Trophoblast cell (in vitro differentiated cells and primary cell): ENCODE measurements at regions not wholly inside any gene's neighbourhood (a gene's known extent, or its start where the extent isn't known, plus 50 kb on each side); places are given as distances from the start of the nearest gene placed in this dataset.

Source experiments
- DNase-seq, 2 donors: peaks; one replicate each; pipeline ENCODE4 v3.0.0-alpha.2; 2016
- H2AFZ ChIP-seq: 2 replicates; pipeline ENCODE4 v1.6.1; 2013; ENCODE audit warnings: low read length, moderate library complexity, mild to moderate bottlenecking; ENCODE audit not compliant: insufficient read depth, poor library complexity
- H2AK5ac ChIP-seq: 2 replicates; pipeline ENCODE4 v1.6.1; 2013; ENCODE audit warnings: mild to moderate bottlenecking, low read length
- H2BK120ac ChIP-seq: 2 replicates; pipeline ENCODE4 v1.6.1; 2013; ENCODE audit warnings: low read length, mild to moderate bottlenecking, moderate library complexity; ENCODE audit not compliant: insufficient read depth, poor library complexity
- H2BK12ac ChIP-seq: 2 replicates; pipeline ENCODE4 v1.6.1; 2013; ENCODE audit warnings: mild to moderate bottlenecking, low read length, moderate library complexity
- H2BK5ac ChIP-seq: 2 replicates; pipeline ENCODE4 v1.6.1; 2013; ENCODE audit warnings: low read length, low read depth, moderate library complexity, mild to moderate bottlenecking; ENCODE audit not compliant: poor library complexity
- H3K14ac ChIP-seq: 2 replicates; pipeline ENCODE4 v1.6.1; 2013; ENCODE audit warnings: mild to moderate bottlenecking, low read length
- H3K18ac ChIP-seq: 2 replicates; pipeline ENCODE4 v1.6.1; 2013; ENCODE audit warnings: mild to moderate bottlenecking, low read length
- H3K23ac ChIP-seq: 2 replicates; pipeline ENCODE4 v1.6.1; 2013; ENCODE audit warnings: low read length
- H3K27ac ChIP-seq: 2 replicates; pipeline ENCODE4 v1.5.1; 2013; ENCODE audit warnings: low read depth, mild to moderate bottlenecking, inconsistent platforms, low read length, moderate library complexity
- H3K27me3 ChIP-seq: 2 replicates; pipeline ENCODE4 v1.6.1; 2013; ENCODE audit warnings: inconsistent platforms, mild to moderate bottlenecking, low read length, moderate library complexity; ENCODE audit not compliant: insufficient read depth
- H3K36me3 ChIP-seq, 2 experiments: 1 replicate in 1 of 2; 2 replicates in 1 of 2; pipeline ENCODE4 v1.6.1; 2013; ENCODE audit warnings: low read length in 2 of 2, mild to moderate bottlenecking in 2 of 2, moderate library complexity in 1 of 2; ENCODE audit not compliant: insufficient read depth in 2 of 2, control insufficient read depth in 1 of 2
- H3K4ac ChIP-seq: 2 replicates; pipeline ENCODE4 v1.6.1; 2013; ENCODE audit warnings: low read depth, mild to moderate bottlenecking, low read length, moderate library complexity
- H3K4me1 ChIP-seq, 2 experiments: 1 replicate in 1 of 2; 2 replicates in 1 of 2; pipeline ENCODE4 v1.6.1; 2013; ENCODE audit warnings: low read length in 2 of 2, mild to moderate bottlenecking in 2 of 2, moderate library complexity in 1 of 2; ENCODE audit not compliant: insufficient read depth in 2 of 2, control insufficient read depth in 1 of 2
- H3K4me2 ChIP-seq: 2 replicates; pipeline ENCODE4 v1.6.1; 2013; ENCODE audit warnings: inconsistent platforms, mild to moderate bottlenecking, low read length, moderate library complexity
- H3K4me3 ChIP-seq: 2 replicates; pipeline ENCODE4 v1.5.1; 2013; ENCODE audit warnings: mild to moderate bottlenecking, low read depth, low read length, inconsistent platforms
- H3K79me1 ChIP-seq: one replicate; pipeline ENCODE4 v1.6.1; 2013; ENCODE audit warnings: low read length
- H3K79me2 ChIP-seq: 2 replicates; pipeline ENCODE4 v1.6.1; 2013; ENCODE audit warnings: low read length, mild to moderate bottlenecking; ENCODE audit not compliant: control insufficient read depth, insufficient read depth, poor library complexity
- H3K9ac ChIP-seq: 2 replicates; pipeline ENCODE4 v1.6.1; 2013; ENCODE audit warnings: mild to moderate bottlenecking, low read length
- H3K9me3 ChIP-seq: 2 replicates; pipeline ENCODE4 v1.6.1; 2013; ENCODE audit warnings: low read depth, mild to moderate bottlenecking, control low read depth, inconsistent platforms, low read length; ENCODE audit not compliant: insufficient read depth
- H4K12ac ChIP-seq: 2 replicates; pipeline ENCODE4 v1.6.1; 2013; ENCODE audit warnings: low read depth, mild to moderate bottlenecking, low read length, moderate library complexity
- H4K8ac ChIP-seq: 2 replicates; pipeline ENCODE4 v1.6.1; 2013; ENCODE audit warnings: low read depth, mild to moderate bottlenecking, low read length, moderate library complexity
- H4K91ac ChIP-seq: one replicate; pipeline ENCODE4 v1.6.1; 2013; ENCODE audit warnings: low read depth, mild to moderate bottlenecking, low read length, moderate library complexity
- WGBS: extraction: QIAGEN DNeasy Blood & Tissue Kit; methylation state at CpG from one replicate; pipeline ENCODE4 v1.1.7; 2013; ENCODE audit warnings: missing lambda C conversion rate; ENCODE audit not compliant: insufficient read length, insufficient coverage; ENCODE audit errors: extremely low coverage; 5-methylcytosine and 5-hydroxymethylcytosine counted together

DNA sequence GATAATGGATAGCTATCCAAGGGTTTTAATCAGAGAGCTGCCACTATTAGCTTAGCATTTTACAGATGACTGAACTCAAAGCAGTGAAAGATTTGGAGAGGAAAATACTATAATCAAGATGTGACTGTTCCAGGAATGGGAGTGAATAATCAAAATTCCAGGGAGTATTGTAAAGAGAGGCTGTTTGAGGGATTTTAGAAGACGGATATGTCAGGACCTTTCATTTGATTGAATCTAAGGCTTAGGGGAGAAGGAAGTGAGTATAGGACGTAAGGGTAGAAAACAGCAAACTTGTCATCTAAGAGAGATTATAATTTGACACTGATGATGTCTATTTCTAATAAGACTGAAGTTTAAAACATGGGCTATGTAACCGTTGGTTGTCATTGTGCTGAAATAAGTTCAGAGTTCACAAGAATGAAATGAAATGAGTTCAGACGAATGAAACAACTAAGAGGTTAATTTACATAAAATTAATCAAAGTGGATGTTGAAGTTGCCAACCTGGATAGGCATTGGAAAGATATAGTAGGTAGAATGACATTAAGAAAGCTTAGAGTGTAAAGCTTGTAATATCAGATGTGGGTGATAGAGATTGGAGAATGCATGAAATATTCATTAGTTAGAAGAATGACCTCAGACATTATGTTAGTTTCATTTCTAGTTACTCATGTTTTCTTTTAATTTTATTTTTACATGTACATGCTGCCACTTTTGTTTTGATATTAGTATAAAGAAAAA is 842.8 kb downstream of the SI start:
- H3K14ac ChIP-seq, result no peak overlapping the region
- no CpG with 5 or more reads among the region's 4 CpGs for whole genome bisulfite sequencing
- H2AFZ ChIP-seq, result no peak overlapping the region
- H3K4ac ChIP-seq, result no peak overlapping the region
- no peak overlapping the region for H2BK12ac ChIP-seq
- H3K36me3 ChIP-seq, result no peaks in the 10 kb centered on the region
- no peak overlapping the region for H4K91ac ChIP-seq
- H3K79me2 ChIP-seq, result no peaks in the 10 kb centered on the region
- H3K4me1 ChIP-seq, result no peaks in the 10 kb centered on the region
- no peak overlapping the region for H3K4me3 ChIP-seq
- H3K4me2 ChIP-seq, result no peak overlapping the region
- no peaks in the 10 kb centered on the region for H3K27me3 ChIP-seq
- no peaks in the 10 kb centered on the region for H3K79me1 ChIP-seq
- H4K12ac ChIP-seq, result no peak overlapping the region
- no peak overlapping the region for H3K27ac ChIP-seq
- DNase-seq, result no peak
- no peak overlapping the region for H2AK5ac ChIP-seq
- no peaks in the 10 kb centered on the region for H3K9me3 ChIP-seq
- no peak overlapping the region for H3K23ac ChIP-seq
- no peak overlapping the region for H2BK5ac ChIP-seq
- H3K9ac ChIP-seq, result no peak overlapping the region
- H2BK120ac ChIP-seq, result no peak overlapping the region
- H3K18ac ChIP-seq, result no peak overlapping the region
- no peak overlapping the region for H4K8ac ChIP-seq

DNA sequence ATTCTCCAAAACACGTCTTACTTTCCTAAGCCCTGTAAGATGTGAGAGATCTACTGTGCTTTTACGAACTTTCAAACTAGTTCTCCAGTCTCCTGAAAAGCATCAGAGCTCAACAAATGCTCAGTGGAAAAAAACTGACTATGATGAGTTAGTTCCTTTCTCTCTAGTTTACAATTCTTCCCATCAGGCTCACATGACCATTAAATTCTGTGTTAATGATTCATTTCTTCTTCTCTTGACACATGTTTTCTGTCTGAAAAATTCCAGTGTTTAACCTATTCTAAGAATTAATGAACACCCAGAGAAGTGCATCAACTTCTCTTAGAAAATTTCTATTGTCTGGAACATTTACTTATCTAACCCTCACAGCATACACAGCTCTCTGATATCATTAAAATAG is 844.3 kb downstream of the SI start:
- no peaks in the 10 kb centered on the region for H3K79me2 ChIP-seq
- no peak overlapping the region for H2AK5ac ChIP-seq
- H3K79me1 ChIP-seq, result no peaks in the 10 kb centered on the region
- no peak overlapping the region for H3K4ac ChIP-seq
- no peak overlapping the region for H2BK120ac ChIP-seq
- H2AFZ ChIP-seq, result no peak overlapping the region
- H4K12ac ChIP-seq, result no peak overlapping the region
- H3K23ac ChIP-seq, result no peak overlapping the region
- H2BK12ac ChIP-seq, result no peak overlapping the region
- no peak for DNase-seq
- H3K4me1 ChIP-seq, result no peaks in the 10 kb centered on the region
- no peaks in the 10 kb centered on the region for H3K27me3 ChIP-seq
- H3K27ac ChIP-seq, result no peak overlapping the region
- no peak overlapping the region for H3K4me2 ChIP-seq
- no CpG with 5 or more reads among the region's 2 CpGs for WGBS
- no peak overlapping the region for H3K9ac ChIP-seq
- H2BK5ac ChIP-seq, result no peak overlapping the region
- H3K4me3 ChIP-seq, result no peak overlapping the region
- no peak overlapping the region for H3K18ac ChIP-seq
- H4K8ac ChIP-seq, result no peak overlapping the region
- H3K36me3 ChIP-seq, result no peaks in the 10 kb centered on the region
- H3K14ac ChIP-seq, result no peak overlapping the region
- H4K91ac ChIP-seq, result no peak overlapping the region
- H3K9me3 ChIP-seq, result no peaks in the 10 kb centered on the region

DNA sequence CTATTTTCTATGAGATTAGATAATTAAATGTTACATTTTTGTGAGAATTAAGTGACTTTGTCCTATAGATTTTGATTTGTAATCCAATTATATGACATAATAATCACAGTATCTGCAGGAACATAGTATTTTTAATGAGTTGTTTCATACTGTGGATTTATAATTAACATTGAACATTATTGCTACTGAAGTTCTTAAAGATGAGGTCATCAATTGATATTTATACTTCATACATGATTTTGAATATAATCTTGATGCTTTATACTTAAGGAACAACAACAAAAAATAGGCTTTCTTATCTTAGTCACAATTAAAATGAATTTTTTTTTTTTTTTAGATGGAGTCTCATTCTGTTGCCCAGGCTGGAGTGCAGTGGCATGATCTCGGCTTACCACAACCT is 846.6 kb downstream of the SI start:
- no peak overlapping the region for H2BK12ac ChIP-seq
- no peak overlapping the region for H4K8ac ChIP-seq
- H2AFZ ChIP-seq, result no peak overlapping the region
- H3K9ac ChIP-seq, result no peak overlapping the region
- no peak overlapping the region for H2BK5ac ChIP-seq
- H2AK5ac ChIP-seq, result no peak overlapping the region
- no peaks in the 10 kb centered on the region for H3K9me3 ChIP-seq
- no peak overlapping the region for H3K27ac ChIP-seq
- no peak overlapping the region for H3K14ac ChIP-seq
- H3K27me3 ChIP-seq, result no peaks in the 10 kb centered on the region
- H3K4me1 ChIP-seq, result no peaks in the 10 kb centered on the region
- no peak for DNase-seq
- no CpG with 5 or more reads among the region's 1 CpG for WGBS
- H3K23ac ChIP-seq, result no peak overlapping the region
- H2BK120ac ChIP-seq, result no peak overlapping the region
- no peaks in the 10 kb centered on the region for H3K79me2 ChIP-seq
- no peak overlapping the region for H4K12ac ChIP-seq
- H4K91ac ChIP-seq, result no peak overlapping the region
- no peaks in the 10 kb centered on the region for H3K36me3 ChIP-seq
- H3K4ac ChIP-seq, result no peak overlapping the region
- H3K79me1 ChIP-seq, result no peaks in the 10 kb centered on the region
- no peak overlapping the region for H3K4me2 ChIP-seq
- no peak overlapping the region for H3K4me3 ChIP-seq
- H3K18ac ChIP-seq, result no peak overlapping the region

DNA sequence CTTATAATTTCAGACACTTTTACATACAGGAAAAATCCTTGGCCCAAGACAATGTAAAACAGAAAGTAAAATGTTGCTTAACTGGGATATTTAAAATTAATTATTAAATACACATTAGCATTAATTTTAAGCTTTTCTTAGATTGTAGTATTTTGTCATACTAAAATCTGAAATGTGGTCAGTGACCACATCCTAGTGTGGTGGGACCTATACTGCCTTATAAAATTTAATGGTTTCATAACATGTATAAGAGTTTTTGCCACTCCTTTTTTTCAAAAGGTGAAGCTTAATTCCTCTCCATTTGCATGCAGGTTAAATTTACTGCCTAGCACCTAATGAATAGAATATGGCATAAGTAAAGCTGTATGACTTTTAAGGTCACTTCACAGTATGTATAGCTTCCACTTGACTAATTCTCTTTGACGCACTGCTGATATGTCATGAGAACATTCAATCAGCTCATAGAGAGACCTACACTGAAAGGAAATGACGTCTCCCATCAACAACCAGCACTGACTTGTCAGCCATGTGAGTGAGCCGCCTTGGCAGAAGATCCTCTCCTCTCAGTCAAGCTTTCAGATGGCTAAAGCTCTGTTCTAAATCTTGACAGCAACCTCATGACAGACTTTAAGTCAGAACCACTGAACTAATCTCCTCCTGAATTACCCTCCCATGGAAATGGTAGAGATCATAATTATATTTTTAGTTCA is 847.8 kb downstream of the SI start:
- no peak overlapping the region for H3K4me3 ChIP-seq
- H3K27ac ChIP-seq, result no peak overlapping the region
- no peaks in the 10 kb centered on the region for H3K9me3 ChIP-seq
- H4K91ac ChIP-seq, result no peak overlapping the region
- no peak for DNase-seq
- no peak overlapping the region for H4K8ac ChIP-seq
- H3K14ac ChIP-seq, result no peak overlapping the region
- H3K18ac ChIP-seq, result no peak overlapping the region
- H2AFZ ChIP-seq, result no peak overlapping the region
- H3K4me1 ChIP-seq, result no peaks in the 10 kb centered on the region
- H3K9ac ChIP-seq, result no peak overlapping the region
- no peaks in the 10 kb centered on the region for H3K27me3 ChIP-seq
- H3K23ac ChIP-seq, result no peak overlapping the region
- WGBS, result no CpG with 5 or more reads among the region's 3 CpGs
- no peaks in the 10 kb centered on the region for H3K79me2 ChIP-seq
- H3K36me3 ChIP-seq, result no peaks in the 10 kb centered on the region
- H2BK12ac ChIP-seq, result no peak overlapping the region
- H3K79me1 ChIP-seq, result no peaks in the 10 kb centered on the region
- H4K12ac ChIP-seq, result no peak overlapping the region
- H2BK5ac ChIP-seq, result no peak overlapping the region
- no peak overlapping the region for H3K4ac ChIP-seq
- no peak overlapping the region for H3K4me2 ChIP-seq
- H2AK5ac ChIP-seq, result no peak overlapping the region
- H2BK120ac ChIP-seq, result no peak overlapping the region
